HG03469 (cell line): ENCODE measurements at regions not wholly inside any gene's neighbourhood (a gene's known extent, or its start where the extent isn't known, plus 50 kb on each side); places are given as distances from the start of the nearest gene placed in this dataset.
"Not testable (repeated sequence)": the region's sequence is repeated elsewhere in the genome, so short reads cannot be mapped to it uniquely, and the experiment has no call there.

Experiments used
- ATAC-seq: cut with Tn5 transposase; IDR thresholded peaks from one replicate; pipeline ENCODE4 v1.9.1; 2021; ENCODE audit warnings: mild to moderate bottlenecking, moderate library complexity, moderate number of reproducible peaks; ENCODE audit not compliant: unreplicated experiment

DNA sequence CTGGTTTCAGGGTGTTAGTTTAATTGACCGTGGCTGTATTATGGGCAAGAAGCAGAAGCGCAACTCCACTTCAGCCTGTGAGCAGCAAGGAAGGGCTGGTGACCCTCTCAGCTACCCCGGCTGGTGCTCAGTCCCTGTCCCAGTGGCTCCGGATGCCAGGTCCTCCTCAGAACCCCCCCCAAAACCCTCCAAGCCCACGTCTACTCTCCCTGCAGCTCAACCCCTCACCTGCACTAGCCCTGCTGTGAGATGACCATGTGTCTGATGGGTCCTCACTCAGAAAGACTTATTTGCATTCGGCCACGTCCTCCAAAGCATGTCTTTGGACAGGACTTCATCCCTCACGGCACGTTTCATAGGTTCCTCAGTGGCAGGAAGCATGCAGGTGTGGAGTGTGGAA is 119.7 kb upstream of the ALKAL2 start:
- no peak for ATAC-seq

DNA sequence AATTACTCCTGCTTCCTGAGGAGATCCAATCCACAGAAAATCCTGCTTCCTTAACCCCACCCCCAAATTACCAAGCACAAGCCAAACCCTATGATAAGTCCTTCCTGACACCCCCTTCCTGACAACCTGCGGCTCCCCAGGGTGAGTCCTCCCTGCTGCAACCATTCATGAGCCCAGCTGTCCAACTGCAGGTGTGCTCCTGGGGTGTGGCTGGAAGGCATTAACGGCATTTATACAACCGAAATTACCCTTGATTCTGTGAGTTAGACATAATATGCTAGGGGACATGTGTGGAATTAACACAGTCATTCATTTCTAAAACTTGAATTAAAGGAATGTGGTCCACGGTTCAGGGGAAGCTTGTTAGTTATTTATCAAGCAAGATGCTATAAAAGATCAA is 119.0 kb upstream of the ALKAL2 start:
- ATAC-seq = no peak

DNA sequence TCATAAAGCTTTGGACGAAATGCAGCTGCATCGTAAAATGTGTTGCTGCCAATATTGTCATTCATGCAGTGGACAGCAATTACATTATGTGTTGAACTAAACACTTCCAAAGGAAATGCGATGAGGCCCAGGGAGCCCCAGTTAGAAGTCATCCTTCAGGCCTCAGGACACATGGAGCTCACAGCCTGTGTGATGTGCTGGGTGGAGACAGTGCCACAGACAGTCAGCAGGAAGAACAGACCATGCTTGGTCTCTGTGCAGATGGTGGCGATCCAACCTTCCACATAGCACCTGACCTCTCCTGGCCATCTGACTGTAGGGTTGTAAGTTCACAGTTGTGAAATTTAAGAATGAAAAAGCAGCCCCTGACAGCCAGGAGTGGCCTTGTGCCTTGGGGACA is 118.3 kb upstream of the ALKAL2 start:
- ATAC-seq = no peak

DNA sequence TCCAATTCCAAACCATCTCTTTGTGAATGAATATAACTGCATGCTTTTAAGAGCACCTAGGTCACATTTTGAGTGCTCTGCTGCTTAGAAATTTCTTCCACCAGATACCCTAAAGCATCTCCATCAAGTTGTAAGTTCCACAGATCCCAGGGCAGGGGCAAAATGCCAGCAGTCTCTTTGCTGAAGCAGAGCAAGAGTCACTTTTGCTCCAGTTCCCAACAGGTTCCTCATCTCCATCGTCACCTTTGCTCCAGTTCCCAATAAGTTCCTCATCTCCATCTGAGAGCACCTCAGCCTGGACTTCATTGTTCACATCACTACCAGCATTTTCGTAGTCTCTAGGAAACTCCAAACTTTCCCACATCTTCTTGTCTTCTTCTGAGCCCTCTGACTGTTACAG is 116.7 kb upstream of the ALKAL2 start:
- no peak for ATAC-seq

DNA sequence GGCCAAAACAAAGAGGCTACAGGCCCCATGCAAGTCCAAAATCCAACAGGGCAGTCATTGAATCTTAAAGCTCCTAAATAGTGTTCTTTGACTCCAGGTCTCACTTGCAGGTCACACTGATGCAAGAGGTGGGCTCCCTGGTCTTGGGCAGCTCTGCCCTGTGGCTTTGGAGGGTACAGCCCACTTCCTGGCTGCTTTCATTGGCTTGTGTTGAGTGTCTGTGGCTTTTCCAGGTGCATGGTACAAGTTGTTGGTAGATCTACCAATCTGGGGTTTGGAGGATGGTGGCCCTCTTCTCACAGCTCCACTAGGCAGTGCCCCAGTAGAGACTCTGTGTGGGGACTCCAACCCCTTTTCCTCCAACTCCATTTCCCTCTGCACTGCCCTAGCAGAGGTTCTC is 115.8 kb upstream of the ALKAL2 start:
- ATAC-seq = no peak

DNA sequence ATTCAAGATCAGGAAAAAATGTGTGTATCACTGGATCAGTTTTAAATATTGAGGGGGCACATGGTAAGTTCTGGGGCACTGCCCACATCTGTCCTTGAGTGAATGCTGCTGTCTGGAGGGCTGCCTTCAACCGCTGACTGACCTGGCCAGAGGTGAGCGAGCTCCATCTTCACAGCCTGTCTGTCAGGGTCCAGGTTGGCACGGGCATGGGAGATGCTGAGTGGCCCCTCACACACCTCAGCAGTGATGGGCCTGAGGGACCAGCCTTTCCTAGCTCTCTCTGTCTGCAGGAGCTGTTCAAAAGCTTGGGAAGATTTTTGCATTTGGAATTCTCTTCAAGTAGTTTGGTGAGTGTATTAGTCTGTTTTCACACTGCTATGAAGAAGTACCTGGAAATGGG is 114.8 kb upstream of the ALKAL2 start:
- ATAC-seq = no peak

DNA sequence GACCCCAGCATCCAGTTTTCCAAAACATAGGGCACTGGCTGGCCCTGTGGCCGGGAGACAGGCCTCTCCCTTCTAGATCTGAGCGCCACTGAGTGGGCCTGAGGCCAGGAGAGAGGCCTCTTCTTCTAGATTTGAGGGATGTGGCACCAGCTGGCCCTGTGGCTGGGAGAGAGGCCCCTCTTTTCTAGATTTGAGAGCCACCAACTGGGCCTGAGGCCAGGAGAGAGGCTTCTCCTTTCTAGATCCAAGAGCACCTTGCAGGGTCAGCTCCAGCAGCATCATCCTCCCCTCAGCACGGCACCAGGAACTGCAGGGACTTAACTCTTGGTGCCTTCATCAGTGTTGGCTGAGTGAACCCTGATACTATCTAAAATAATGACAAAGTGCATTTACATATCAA is 114.3 kb upstream of the ALKAL2 start:
- ATAC-seq = no peak

DNA sequence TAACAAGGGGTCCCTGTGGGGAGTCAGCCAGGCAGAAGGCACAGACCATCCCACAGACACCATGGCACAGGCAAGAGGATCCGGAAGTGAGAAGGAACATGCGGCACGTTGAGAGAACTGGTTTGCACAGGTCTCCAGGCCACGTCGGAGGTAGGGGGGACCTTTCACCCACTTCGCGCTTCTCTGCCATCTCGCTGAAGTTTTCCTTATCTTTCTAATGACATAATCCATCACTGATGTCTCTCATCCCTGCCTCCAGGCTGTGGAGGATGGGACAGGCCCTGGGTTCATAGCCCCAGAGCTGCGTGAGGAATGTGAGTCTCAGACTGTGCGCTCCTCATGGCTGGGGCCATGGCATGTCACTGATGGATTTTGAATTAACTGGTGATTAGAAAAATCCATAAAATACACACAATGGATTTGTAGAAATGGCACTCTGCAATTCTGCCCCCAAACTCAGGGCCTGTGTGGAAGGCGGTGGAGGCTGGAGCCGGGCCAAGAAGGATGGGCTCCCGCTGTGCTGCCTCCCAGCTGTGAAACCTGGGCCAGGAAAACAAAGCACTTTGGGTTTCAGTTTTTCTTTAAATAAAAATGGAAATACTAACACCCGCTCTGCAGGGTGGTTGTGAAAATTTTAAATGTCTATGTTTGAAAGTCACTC is 113.3 kb upstream of the ALKAL2 start:
- no peak for ATAC-seq

DNA sequence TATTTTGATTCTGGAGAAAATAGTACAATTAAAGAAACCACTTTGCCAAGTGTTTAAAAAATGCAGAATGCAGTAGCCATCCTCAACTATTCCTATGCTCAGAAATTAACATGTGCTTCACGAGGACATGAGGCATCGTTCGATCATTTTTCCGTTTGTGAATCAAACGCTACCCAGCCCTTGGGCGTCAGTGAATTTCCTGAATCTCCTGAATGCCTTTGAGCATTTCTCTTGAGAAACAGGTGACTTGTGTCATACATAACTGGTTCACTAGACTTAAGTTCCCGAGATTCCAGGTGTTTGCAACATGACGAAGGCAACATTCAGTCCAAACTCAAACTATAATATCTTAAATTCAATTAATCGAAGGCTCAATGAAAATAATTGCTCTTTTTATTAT is 110.0 kb upstream of the ALKAL2 start:
- no peak for ATAC-seq

DNA sequence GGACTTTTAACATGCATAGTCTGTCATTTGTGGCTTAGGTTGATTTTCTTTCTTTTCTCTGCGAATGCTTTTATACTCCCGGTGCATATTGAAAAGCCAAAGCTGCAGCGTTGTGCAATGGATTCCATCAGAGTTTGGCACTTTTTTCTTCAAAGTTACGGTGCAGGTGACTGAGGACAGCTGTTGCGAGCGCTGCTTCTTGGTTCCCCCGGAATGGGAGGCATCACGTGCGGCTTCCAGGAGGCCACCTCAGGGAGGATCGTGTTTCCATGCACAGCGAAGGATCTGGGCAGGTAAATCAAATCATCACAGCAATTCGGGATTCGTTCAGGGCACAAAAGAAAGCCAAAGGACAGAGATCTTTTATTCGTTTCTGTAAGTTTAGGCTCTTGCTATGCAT is 109.6 kb upstream of the ALKAL2 start:
- ATAC-seq = no peak

DNA sequence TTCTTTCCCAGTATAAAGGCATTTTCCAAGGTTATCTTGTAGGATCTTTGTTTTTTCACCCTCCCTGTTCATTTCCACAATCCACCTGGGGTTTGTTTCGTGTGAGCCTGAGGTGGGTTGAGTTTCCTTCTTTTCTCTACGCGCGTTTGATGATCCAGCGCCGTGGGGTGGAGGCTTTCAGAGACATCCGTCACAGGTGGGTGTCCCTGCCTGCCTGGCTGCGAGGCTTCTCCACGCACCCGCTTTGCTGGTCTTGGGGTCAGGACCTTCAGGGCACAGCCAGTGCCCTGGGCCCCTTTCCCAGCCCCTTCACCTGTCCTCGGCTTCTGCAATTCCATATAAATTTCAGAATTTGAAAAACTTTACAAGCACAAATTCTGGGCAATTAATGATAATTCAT is 109.0 kb upstream of the ALKAL2 start:
- no peak for ATAC-seq

DNA sequence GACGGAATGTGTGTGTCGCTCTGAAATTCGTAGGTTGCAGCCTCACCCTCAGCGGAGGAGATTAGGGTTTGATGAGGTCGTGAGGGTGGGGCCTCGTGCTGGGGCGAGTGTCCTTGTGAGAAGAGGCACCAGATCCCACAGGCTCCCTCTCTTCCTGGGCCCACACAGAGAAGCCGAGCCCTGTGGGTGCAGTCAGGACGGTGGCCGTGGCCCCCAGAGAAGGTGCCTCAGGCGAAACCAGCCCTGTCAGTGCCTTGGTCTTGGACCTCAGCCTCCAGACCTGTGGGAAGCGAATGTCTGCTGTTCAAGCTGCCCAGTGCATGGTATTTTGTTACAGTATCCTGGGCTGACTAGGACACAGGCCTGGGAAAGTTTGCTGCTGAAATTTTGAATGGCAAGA is 108.0 kb upstream of the ALKAL2 start:
- ATAC-seq = no peak

DNA sequence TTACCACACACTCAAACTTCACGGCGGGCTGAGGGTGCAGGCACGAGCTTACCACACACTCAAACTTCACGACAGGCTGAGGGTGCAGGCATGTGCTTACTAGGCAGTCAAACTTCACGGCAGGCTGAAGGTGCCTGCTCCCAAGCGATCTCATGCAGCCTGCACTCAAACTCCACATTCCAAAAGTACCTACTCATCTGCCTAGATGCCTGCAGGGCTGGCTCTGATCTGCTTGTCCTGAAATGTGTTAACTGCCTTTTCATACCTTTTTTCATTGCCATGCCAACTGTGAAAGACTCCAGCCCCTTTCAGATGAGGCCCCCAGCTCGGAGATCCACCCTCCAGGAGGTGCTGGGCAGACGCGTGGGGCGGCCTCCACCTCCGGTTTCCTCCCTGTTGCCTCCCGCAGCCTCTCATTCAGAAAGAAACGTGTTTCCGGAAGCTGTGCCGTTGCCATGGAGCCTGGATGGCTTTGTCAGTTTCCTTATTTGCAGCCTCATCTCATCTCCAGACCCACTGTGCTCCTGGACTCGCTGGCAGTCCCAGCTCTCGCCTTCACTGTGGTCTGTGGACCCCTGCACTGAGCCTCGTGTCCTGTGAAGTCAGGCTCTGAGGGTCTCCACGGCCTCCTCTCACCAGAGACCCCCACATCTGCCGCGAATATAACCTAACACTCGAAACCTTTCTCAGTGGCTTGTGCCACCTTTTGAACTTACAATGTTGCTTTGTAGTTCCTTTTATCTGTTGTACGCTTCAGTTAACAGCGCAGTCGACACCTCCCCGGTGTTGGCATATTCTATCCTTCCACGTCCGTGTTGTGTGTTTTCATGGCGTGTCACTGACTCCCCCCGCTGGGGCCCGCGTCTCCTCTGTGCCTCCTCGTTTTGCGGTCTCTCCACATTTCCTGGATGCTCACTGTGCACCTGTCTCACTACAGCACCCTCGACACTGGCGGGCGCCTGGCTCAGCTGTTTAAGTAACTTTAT is 106.1 kb upstream of the ALKAL2 start:
- ATAC-seq = peak; percentile 89

DNA sequence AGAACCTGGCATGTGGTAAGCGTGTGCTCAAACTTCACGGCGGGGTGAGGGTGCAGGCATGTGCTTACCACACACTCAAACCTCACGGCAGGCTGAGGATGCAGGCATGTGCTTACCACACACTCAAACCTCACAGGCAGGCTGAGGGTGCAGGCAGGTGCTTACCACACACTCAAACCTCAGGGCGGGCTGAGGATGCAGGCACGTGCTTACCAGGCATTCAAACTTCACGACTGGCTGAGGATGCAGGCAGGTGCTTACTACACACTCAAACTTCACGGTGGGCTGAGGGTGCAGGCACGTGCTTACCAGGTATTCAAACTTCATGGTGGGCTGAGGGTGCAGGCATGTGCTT is 105.0 kb upstream of the ALKAL2 start:
- ATAC-seq = no peak

DNA sequence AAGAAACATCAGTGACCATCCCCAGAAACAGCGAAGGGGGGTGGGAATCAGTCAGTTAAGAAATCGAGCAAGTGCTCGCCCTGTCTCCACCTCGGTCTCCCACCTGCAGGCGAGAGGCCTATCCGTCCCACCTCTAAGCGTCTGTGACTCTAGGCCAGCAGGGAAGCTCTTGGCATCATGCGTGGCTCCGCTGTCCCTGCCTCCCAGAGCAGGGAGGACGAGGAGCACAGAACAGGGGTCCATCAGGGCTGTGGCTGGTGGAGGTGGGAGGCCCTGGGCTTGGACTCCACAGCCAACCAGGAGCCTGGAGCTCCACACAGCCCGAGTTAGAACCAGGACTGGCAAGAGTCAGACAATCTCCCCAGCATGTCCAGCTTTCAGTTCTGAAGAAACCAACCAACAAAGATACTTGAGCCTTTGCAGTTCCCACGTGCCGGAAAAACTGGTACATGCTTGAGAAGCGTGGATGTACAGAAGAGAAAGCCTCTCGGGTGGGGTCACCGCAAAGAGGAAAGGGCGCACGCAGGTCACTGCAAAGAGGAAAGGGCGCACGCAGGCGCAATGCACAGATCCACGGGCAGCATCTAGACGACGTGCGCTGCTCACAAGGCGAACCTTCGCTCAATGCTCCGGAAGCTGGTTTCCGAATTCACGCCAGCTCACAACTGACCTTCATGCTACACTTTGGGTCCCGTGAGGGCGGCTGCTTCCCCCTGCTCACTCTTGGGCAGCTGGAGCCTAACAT is 104.5 kb upstream of the ALKAL2 start:
- no peak for ATAC-seq

DNA sequence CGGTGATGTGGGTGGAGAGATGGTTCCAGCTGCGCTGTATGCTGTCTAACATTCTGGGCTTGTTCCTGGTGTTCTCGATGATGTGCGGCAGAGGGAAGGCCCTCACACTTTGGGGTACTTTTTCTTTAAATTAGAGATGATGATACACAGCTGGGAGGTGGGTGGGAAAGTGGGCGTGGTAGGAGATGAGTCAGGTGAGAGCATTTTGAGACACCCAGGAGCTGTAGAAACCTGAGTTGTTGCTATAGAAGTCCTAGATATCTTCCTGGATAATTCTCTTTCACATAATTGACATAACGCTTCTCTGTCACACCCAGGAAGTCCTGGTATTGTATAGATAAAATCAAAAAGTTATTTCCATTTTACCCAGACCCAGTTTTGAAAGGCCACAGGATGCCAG is 103.8 kb upstream of the ALKAL2 start:
- no peak for ATAC-seq

DNA sequence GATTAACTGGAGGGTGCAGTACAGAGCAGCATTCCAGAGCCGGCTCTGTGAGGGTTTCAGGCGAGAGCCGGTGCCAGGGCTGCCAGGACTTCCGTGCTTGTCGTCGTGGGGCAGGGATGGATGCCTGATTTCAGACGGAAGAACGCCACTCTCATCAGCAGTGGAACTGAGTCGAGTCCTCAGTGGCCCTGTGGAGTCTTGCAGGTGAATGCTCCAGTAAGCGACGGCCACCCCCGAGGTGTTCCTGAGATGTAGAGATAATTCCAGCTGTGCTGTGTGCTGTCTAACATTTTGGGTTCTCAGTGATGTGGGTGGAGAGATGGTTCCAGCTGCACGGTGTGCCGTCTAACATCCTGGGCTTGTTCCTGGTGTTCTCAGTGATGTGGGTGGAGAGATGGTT is 103.1 kb upstream of the ALKAL2 start:
- no peak for ATAC-seq

DNA sequence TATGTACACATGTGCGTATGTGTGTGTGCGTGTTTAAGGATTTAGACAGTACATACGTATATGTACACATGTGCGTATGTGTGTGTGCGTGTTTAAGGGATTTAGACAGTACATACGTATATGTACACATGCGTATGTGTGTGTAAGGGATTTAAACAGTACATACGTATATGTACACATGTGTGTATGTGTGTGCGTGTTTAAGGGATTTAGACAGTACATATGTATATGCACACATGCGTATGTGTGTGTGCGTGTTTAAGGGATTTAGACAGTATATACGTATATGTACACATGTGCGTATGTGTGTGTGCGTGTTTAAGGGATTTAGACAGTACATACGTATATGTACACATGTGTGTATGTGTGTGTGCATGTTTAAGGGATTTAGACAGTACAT is 102.1 kb upstream of the ALKAL2 start:
- not testable (repeated sequence) for ATAC-seq

DNA sequence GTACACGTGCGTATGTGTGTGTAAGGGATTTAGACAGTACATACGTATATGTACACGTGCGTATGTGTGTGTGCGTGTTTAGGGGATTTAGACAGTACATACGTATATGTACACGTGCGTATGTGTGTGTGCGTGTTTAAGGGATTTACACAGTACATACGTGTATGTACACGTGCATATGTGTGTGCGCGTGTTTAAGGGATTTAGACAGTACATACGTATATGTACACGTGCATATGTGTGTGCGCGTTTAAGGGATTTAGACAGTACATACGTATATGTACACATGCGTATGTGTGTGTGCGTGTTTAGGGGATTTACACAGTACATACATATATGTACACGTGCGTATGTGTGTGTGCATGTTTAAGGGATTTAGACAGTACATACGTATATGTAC is 100.9 kb upstream of the ALKAL2 start:
- ATAC-seq = not testable (repeated sequence)

DNA sequence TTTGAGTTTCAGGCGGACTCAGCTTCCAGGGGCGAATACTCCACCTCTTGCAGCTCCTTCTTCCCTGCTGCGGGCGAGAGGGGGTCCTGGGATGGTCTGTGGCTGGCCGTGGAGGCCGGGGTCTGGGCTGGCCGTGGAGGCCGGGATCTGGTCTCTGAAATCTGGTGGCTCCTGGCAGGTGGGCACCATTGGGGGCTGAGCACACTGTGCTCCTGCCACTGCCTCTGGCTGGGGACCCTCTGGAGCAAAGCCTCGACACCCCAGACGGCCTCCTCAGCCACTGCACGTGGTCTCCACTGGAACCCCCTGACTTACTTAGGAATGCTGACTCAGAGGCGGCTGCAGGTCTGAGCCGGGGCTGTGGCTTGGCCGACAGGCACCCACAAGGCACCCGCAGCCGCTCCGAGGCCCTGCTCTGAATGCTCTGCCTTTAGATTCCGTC is 100.1 kb upstream of the ALKAL2 start:
- ATAC-seq = no peak

DNA sequence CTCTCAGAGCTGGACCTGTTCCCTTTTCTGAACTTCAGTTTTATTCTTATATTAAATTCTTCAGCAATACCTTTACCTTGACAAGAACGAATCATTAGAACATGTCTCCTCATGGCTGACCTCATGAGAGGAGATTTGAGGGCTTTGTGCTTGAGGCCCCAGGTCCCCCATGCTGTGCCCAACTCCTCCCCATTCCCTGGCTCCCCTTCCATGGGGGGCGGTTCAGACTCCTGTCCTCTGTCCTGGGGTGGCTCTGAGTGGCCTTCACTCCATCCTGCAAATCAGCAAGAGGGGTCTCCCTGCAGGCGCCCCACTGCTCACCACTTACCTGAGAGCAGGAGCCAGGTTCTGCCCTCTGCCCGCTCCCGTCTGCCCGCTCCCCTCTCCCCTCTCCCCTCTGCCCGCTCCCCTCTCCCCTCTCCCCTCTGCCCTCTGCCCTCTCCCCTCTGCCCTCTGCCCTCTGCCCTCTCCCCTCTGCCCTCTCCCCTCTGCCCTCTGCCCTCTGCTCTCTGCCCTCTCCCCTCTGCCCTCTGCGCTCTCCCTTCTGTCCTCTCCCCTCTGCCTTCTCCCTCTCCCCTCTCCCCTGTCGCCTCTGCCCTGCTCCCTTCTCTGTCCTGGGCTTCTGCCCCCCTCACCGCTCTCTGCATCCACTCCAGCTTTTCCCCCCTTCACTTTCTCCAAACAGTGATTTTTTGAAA is 98.7 kb upstream of the ALKAL2 start:
- no peak for ATAC-seq
